SKM-1 (cell line): ENCODE measurements at regions not wholly inside any gene's neighbourhood (a gene's known extent, or its start where the extent isn't known, plus 50 kb on each side); places are given as distances from the start of the nearest gene placed in this dataset.
"Not testable (repeated sequence)": the region's sequence is repeated elsewhere in the genome, so short reads cannot be mapped to it uniquely, and the experiment has no call there.

Source experiments
- DNase-seq: peaks from one replicate; lab custom pipeline; 2025; ENCODE audit not compliant: unreplicated experiment; lab: John Stamatoyannopoulos, UW

DNA sequence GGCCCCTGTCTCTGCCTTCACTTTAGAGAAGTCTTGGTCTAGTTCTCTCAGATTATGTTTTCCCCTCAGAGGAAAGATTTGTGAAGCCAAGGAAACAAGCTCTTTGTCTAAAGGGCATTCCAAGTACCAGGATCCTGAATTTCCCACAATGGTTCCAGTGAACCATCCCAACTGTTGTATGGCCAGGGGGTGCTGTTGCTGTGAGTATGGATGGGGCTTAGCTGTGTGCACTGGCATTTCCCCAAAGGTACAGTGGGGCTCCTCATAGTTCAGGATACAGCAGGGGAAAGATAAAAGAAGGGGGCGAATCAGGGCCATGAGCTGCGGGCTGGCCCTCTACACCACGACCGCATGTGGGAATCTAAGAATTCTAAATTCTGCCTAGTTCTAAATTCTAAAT lies 1154.0 kb upstream of the FANCL start:
- DNase-seq = no peak

- no peak for DNase-seq
Measured at GRCh38 chr2:59391896-59392295, 1150.8 kb upstream of the FANCL start.

DNA sequence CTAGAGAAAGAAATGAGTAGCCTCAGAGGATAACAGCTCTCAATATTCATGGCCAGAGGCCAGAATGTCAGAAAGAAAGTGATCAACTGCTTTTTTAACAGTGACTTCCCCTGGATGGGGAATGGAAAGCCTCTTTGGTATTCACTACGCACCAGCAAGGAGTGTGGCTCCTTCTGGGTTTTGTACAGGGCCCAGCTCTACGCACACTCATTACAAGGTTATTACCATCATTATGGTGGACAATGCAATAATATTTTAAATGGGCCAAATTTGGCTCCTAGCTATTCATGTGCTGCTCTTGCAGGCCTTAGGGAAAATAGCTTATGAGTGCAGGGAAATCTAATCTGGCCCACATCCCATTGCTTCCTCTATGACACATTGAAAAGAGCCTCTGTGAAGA lies 1149.5 kb upstream of the FANCL start:
- DNase-seq = no peak

GRCh38 chr2:59389240-59389639 lies 1148.1 kb upstream of the FANCL start:
- no peak for DNase-seq

DNA sequence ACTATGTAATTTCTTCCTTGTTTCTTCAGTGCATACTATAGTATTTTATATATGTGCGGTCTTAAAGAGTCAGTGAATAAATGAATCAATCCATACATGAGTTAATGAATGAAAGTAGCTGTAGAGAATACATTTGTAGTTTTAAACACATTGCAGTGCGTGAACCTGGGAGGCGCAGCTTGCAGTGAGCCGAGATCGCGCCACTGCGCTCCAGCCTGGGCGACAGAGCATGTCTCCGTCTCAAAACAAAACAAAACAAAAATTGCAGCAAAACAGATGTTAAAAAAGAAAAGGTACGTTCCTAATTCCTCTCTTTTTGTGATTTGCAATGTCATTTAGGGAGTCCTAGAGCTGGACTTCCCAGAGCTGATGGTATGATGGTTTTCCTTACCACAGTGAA lies 1144.8 kb upstream of the FANCL start:
- DNase-seq = no peak

- no peak for DNase-seq
Measured at GRCh38 chr2:59383473-59383872, 1142.3 kb upstream of the FANCL start.

DNA sequence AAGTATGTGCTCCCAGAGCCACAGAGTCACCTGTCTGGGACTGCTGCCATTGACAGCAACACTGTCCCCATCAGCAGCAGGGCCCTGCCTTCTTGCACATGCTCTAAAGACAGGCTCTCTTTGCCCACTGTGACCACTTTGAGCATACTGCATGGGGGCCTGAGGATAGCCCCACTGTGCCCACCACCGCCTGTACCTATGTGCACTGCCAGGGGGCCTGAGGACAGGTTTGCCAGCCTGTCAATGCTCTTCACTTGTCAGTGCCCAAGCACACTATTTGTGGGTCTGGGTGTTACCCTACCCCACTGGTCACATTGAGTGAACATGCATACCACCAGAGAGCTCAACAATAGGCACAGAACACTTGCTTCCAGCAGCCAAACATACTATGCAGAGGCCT lies 1137.0 kb upstream of the FANCL start:
- no peak for DNase-seq

DNA sequence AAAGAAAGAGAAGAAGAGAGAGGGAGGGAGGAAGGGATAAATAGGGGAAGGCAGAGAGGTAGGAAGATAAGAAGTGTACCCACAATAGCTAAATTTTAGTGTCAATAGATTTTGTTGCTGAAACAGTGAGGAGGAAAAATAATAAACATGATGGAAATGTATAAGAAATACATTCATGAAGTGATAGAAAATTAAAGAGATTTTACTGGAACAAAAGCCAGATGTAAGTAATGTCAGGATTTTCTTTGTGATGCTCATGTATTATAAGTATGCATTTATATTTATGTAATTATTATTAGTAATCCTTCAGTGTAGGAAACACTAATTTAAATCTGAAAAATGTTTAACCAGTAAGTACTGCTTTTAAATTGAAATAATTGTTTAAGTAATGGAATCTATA lies 1125.2 kb upstream of the FANCL start:
- DNase-seq = no peak

- no peak for DNase-seq
Measured at GRCh38 chr2:59354498-59354897, 1113.4 kb upstream of the FANCL start.

DNA sequence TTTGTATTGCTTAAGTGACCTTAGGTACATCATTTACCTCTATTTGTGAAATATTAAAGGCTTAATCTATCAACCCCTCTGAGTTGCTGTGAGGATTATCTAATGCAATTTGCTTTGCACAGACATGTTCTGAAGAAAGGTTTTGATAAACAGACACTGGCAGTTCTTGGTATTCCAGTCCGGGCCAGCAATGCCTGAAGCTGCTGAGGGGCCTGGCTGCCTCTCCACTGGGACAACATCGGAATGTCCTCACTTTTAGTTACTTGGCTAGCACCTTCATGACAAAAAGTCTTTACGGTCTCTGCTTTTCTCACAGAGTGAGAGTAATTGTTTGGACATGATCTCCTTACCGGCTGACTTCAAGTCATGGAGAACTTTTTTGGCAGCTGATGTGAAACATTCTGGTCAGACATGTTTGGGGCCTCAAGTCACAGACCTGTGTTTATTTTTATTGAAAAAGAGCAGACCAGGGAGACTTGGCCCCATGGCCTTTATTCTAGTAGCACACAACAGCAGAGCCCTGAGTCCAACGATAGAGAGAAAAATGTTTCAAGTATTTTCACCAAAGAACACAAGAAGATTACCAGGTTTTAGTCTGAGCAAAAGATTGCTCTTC lies 1112.3 kb upstream of the FANCL start:
- no peak for DNase-seq

- no peak for DNase-seq
Measured at GRCh38 chr2:59342166-59342565, 1101.0 kb upstream of the FANCL start.

GRCh38 chr2:59339837-59340207 lies 1098.7 kb upstream of the FANCL start:
- no peak for DNase-seq

GRCh38 chr2:59339121-59339836 lies 1098.2 kb upstream of the FANCL start:
- no peak for DNase-seq

GRCh38 chr2:59333007-59333406 lies 1091.9 kb upstream of the FANCL start:
- no peak for DNase-seq

- not testable (repeated sequence) for DNase-seq
Measured at GRCh38 chr2:59326581-59327365, 1085.6 kb upstream of the FANCL start.

DNA sequence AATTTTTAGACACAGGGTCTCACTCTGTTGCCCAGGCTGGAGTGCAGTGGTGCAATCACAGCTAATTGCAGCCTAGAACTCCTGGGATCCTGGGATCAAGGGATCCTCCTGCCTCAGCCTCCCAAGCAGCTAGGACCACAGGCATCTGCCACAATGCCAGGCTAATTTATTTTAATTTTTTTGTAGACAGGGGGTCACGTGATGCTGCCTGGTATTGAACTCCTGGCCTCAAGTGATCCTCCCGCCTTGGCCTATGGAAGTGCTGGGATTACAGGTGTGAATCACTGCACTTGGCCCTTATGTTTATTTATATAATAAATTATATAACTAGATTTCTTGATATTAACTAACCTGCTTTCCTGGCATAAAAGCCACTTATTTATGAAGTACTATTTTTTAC lies 1081.7 kb upstream of the FANCL start:
- DNase-seq = no peak

DNA sequence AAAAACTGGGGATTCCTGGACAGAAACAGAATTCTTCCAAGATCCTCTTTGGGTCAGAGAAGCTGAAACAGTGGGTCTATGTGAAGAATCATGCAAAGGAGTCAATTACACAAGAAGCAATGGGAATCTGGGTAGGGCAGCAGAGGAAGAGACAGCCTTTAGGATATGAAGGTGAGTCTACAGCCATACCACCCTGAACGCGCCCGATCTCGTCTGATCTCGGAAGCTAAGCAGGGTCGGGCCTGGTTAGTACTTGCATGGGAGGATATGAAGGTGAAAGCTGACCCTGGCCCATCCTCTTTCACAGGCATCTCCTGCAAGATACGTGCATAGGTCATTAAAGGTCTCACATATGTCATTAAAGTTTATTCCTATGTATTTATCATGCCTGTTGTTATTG lies 1080.9 kb upstream of the FANCL start:
- no peak for DNase-seq

DNA sequence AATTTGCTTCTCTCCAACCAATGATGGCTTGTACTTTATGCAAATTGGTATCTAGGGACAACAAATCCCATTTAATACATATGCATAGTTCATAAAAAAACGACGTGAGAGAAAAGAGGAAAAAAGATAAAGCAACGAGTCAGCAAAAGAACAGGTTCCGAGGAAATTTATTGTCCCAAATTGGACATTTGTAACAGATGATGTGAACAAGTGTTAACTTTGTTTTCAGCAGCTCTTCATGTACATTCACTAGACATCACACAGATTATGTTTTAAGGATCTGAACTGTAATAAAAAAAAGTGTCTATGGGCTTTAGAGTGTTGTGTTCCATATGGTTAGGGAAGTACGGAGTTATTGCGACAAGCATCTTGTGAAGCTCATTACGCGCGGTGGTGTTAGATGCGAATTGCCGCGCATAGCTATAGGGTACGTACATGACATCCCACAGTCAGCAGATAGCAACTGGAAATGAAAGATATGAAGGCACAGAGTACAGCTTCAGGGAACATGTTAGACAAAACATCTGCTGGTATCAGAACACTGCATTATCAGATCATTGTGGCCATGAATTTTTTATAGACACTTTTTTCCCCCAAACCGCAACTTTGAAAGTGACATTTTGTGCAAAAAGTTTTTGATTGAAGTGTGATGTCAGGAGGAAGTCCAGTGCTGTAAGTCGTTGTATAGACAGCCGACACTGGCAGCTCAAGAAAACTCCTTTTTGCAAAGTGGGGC lies 1073.1 kb upstream of the FANCL start:
- no peak for DNase-seq

- no peak for DNase-seq
Measured at GRCh38 chr2:59312967-59313940, 1072.1 kb upstream of the FANCL start.

- no peak for DNase-seq
Measured at GRCh38 chr2:59312029-59312428, 1070.9 kb upstream of the FANCL start.
